ENCODE measurements at regions not wholly inside any gene's neighbourhood (a gene's known extent, or its start where the extent isn't known, plus 50 kb on each side); places are given as distances from the start of the nearest gene placed in this dataset.

GRCh38 chr12:85550924-85551323, 270.9 kb downstream of the ALX1 start:
- Mint-ChIP-seq H3K36me3 (ENCODE audit: insufficient read depth, unreplicated experiment) (no peaks in the 10 kb centered on the region), H3K4me1 (ENCODE audit: low read depth, unreplicated experiment) (no peaks in the 10 kb centered on the region), H3K9me3 (ENCODE audit: low read depth, unreplicated experiment) (no peaks in the 10 kb centered on the region), H3K27ac (ENCODE audit: unreplicated experiment) (no peak overlapping the region), H3K4me3 (ENCODE audit: low read depth, unreplicated experiment) (no peak overlapping the region), H3K27me3 (ENCODE audit: unreplicated experiment) (no peaks in the 10 kb centered on the region)
- intact Hi-C loops (cut with micrococcal nuclease; ENCODE audit: unreplicated experiment): no loop called here
- no TSS peak for BruUV-seq (replicated peaks)
- CTCF ChIA-PET: interaction anchor here (1.1 kb wide), 1 partner anchor 8 kb away, joined by 4 read pairs; no protein-coding TSS in a partner anchor
- no peak for TF ChIP-seq CTCF (IDR thresholded peaks at IDR 0.05; ENCODE audit: unreplicated experiment)
- DNase-seq: no peak

DNA sequence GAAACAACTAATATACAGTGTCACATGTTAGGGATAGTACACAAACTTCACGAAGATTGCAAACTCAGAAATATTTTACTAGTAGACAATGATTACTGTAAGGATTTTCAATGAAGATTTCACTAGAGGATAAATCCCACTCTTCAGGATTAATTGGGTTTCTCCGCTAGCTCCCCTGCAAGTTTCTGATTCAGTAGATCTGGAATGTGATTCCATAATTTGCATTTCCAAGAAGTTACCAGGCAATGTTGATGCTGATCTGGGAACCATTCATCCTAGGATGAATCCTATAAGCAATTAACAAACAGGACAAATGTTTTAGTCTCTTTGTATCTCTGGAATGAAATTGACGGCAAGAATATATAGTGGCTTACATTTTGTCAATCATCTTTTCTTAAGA, 272.4 kb downstream of the ALX1 start:
- H3K27ac Mint-ChIP-seq (ENCODE audit: unreplicated experiment): no peak overlapping the region
- H3K27me3 Mint-ChIP-seq (ENCODE audit: unreplicated experiment): no peaks in the 10 kb centered on the region
- CTCF ChIA-PET: no interaction called here
- no peaks in the 10 kb centered on the region for H3K4me1 Mint-ChIP-seq (ENCODE audit: low read depth, unreplicated experiment)
- TF ChIP-seq CTCF (IDR thresholded peaks at IDR 0.05; ENCODE audit: unreplicated experiment): no peak
- DNase-seq: no peak
- no peaks in the 10 kb centered on the region for H3K36me3 Mint-ChIP-seq (ENCODE audit: insufficient read depth, unreplicated experiment)
- no peaks in the 10 kb centered on the region for H3K9me3 Mint-ChIP-seq (ENCODE audit: low read depth, unreplicated experiment)
- H3K4me3 Mint-ChIP-seq (ENCODE audit: low read depth, unreplicated experiment): no peak overlapping the region
- BruUV-seq (replicated peaks): no TSS peak
- intact Hi-C loops (cut with micrococcal nuclease; ENCODE audit: unreplicated experiment): no loop called here

DNA sequence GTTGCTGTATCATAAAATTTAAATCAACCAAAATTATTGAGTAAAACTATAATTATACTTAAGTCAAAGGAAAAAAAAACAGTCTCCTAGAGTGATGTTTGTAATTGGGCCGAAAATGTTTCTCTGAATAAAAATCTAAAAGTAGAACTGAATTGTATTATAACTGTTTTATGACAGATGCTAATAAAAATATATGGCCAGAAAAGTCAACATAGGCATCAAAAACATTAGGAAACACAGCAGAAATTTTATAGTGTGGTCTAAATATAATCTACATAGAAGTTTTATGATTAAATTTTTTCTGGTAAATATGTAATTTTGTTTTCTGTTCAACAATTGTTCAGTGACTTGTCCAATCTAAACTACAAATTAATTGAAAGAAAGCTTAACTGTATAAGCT, 277.8 kb downstream of the ALX1 start:
- H3K36me3 Mint-ChIP-seq (ENCODE audit: insufficient read depth, unreplicated experiment): no peaks in the 10 kb centered on the region
- H3K4me3 Mint-ChIP-seq (ENCODE audit: low read depth, unreplicated experiment): no peak overlapping the region
- no peak overlapping the region for H3K27ac Mint-ChIP-seq (ENCODE audit: unreplicated experiment)
- intact Hi-C loops (cut with micrococcal nuclease; ENCODE audit: unreplicated experiment): no loop called here
- no peaks in the 10 kb centered on the region for H3K9me3 Mint-ChIP-seq (ENCODE audit: low read depth, unreplicated experiment)
- H3K4me1 Mint-ChIP-seq (ENCODE audit: low read depth, unreplicated experiment): no peaks in the 10 kb centered on the region
- no TSS peak for BruUV-seq (replicated peaks)
- no peak for TF ChIP-seq CTCF (IDR thresholded peaks at IDR 0.05; ENCODE audit: unreplicated experiment)
- H3K27me3 Mint-ChIP-seq (ENCODE audit: unreplicated experiment): no peaks in the 10 kb centered on the region
- no peak for DNase-seq
- CTCF ChIA-PET: interaction anchor here (1.3 kb wide), 1 partner anchor 309 kb away, joined by 4 read pairs; no protein-coding TSS in a partner anchor

- BruUV-seq (replicated peaks): no TSS peak
- Mint-ChIP-seq H3K27ac (ENCODE audit: unreplicated experiment) (no peak overlapping the region), H3K4me1 (ENCODE audit: low read depth, unreplicated experiment) (no peaks in the 10 kb centered on the region), H3K4me3 (ENCODE audit: low read depth, unreplicated experiment) (no peak overlapping the region), H3K27me3 (ENCODE audit: unreplicated experiment) (no peaks in the 10 kb centered on the region), H3K9me3 (ENCODE audit: low read depth, unreplicated experiment) (no peaks in the 10 kb centered on the region), H3K36me3 (ENCODE audit: insufficient read depth, unreplicated experiment) (no peaks in the 10 kb centered on the region)
- intact Hi-C loops (cut with micrococcal nuclease; ENCODE audit: unreplicated experiment): no loop called here
- CTCF ChIA-PET: interaction anchor here (0.9 to 1.3 kb wide), 2 partner anchors 90 to 309 kb away, joined by 3 to 4 read pairs; no protein-coding TSS in a partner anchor
- no peak for DNase-seq
- no peak for TF ChIP-seq CTCF (IDR thresholded peaks at IDR 0.05; ENCODE audit: unreplicated experiment)
These were observed 277.5 kb downstream of the RASSF9 start for GRCh38 chr12:85558684-85559083.

Data from Calu3 (cell line).